GM20000 (cell line): ENCODE measurements at regions not wholly inside any gene's neighbourhood (a gene's known extent, or its start where the extent isn't known, plus 50 kb on each side); places are given as distances from the start of the nearest gene placed in this dataset.
A peak's percentile ranks its signal among the peaks of the same experiment; 100 is the strongest.

Experiments used
- DNase-seq: peaks from one replicate; pipeline ENCODE4 v3.0.0; 2012; ENCODE audit warnings: low spot score
- TF ChIP-seq, protein P1 (sequence below): IDR thresholded peaks from 2 replicates; pipeline ENCODE4 v1.5.1; 2012; ENCODE audit warnings: mild to moderate bottlenecking, control low read depth; ENCODE audit errors: extremely low read depth, missing control alignments

DNA sequence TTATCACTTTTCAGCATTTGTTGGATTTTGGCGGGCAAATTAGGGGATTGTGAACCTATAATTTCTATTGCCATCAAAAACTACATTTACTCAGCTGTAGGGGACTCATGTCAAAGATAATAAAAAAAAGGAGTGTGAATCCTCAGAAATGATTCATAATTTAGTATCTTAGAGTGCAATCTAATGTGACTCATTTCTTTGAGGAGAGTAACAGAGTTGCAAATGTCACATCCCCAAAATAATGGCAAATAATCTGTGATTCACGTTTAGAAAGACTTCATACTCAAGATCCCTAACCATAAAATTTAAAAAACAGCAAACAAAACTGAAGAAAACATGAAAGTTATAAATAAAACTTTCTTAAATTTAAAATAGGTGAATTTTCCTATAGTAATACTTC is 373.0 kb downstream of the CDH2 start:
- TF ChIP-seq, protein P1, sequence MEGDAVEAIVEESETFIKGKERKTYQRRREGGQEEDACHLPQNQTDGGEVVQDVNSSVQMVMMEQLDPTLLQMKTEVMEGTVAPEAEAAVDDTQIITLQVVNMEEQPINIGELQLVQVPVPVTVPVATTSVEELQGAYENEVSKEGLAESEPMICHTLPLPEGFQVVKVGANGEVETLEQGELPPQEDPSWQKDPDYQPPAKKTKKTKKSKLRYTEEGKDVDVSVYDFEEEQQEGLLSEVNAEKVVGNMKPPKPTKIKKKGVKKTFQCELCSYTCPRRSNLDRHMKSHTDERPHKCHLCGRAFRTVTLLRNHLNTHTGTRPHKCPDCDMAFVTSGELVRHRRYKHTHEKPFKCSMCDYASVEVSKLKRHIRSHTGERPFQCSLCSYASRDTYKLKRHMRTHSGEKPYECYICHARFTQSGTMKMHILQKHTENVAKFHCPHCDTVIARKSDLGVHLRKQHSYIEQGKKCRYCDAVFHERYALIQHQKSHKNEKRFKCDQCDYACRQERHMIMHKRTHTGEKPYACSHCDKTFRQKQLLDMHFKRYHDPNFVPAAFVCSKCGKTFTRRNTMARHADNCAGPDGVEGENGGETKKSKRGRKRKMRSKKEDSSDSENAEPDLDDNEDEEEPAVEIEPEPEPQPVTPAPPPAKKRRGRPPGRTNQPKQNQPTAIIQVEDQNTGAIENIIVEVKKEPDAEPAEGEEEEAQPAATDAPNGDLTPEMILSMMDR = no peak
- no peak for DNase-seq

DNA sequence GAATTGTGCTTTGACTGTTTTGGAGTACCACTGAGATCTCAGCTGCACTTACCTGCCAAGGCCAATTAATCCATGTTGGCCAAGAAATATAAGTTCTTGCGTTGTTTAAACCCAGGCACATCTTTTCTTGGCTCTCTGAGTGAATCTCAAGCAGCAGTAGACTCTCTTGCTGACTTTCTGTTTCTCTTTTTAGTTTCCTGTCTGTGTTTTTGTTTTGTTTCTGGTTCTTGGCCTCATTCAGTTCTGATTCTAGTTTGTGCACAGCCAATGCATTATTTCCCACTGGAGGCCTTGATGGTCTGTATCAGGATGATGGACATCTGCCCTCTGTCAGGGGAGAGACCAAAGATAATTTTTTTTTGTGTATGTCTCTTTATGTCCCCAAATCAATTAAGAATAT is 379.4 kb downstream of the CDH2 start:
- TF ChIP-seq, protein P1 = no peak
- DNase-seq = peak; percentile 17

DNA sequence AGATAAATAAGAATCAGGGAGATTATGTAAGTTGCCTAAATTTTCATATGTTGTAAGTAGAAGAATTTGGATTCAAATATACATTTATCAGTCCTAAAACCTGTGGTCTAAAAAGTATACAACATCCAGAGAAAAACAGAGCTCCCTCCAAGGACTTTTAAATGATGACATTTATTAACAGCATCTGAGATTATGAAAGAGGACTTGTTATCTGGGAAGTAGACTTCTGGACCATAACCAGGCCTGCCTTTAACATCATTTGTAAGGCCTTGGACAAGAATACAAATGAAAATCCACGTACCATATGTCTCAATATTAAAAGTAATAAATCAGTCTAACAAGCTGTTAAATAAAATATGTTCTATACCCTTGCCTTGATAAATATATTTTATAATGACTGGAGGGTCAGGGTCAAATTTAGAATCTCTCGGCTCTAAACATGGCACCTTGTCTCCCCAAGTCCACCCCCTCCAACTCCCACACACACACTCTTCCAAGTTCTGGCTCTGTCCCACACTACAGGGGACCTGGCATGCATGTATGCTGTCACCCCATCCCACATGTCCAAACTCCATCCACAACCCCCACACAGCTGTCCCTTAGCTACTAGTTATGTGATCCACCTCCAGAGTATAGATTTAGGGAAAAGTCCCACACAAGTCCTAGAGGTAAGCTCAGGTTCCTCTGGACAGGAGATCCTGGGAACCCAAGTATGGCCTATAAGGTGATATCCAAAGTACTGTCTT is 382.6 kb downstream of the CDH2 start:
- DNase-seq = no peak
- TF ChIP-seq, protein P1 = no peak

DNA sequence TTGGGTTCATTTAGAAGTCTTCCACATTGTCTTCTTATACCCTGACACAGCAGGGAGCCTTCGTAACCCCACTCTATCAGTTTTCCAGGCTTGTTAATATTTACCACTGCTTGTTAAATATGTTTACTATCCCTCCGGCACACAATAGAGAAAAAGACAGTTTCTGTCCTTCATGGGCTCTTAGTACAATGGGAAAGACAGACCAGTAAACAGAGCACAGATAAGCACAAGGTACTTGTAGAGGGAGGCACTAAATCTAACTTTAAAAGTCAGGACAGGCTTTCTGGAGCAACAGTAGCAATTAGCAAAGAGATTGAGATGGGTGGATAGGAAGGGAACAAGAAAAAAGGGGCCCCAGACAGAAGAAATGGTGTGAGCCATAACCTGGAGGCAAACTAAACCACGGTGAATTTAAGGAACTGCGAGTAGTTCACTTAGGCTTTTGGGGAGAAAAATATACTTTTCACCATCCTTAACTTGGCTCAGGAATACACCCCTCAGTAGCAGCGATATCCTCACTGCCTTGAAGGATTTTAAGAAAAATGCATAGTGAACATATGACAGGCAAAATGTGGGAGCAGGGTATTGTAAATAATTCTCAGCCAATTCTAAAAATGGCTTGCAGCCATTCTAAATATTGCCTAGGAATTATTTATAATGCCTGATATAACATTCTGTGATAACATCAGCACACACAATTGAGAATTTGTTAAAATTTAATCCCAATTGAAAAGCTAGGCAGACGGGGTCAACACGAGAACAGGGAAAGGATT is 383.7 kb downstream of the CDH2 start:
- DNase-seq = no peak
- TF ChIP-seq, protein P1 = no peak

DNA sequence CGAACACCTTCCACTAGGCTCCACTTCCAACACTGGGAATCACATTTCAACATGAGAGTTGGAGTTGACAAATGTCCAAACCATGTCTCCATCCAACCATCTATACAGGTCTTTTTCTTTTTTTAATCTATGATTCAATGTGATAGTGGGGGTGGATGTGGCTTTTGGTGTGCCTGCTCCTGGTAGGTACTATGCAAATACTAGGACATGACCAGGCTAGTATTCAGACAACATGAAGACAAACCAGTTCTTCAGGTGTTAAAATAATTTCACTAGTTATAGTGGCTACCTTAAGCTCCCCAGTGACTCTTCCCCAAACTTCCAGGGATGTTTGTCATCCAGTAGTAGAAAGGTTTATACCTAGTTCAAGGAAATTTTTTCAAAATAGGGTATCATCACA is 387.5 kb downstream of the CDH2 start:
- TF ChIP-seq, protein P1 = no peak
- DNase-seq = no peak

DNA sequence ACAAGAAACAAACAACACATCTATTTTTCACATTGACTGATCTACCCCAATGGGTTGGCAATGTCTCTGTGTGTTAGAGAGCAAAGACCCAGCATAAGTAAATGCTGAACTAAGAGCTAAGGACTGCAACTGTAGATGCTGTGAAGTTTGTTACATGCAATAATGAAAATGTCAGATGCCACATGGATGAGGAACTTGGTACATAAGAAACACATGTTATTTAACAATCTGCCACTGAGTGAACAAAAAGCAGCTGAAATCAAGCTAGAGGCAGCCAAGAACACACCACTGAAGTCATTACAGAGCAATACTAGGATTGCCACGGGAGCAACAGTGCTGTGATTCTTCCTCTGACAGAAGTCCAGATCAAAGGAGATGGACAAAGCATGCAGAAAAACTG is 389.4 kb downstream of the CDH2 start:
- TF ChIP-seq, protein P1 = no peak
- no peak for DNase-seq

DNA sequence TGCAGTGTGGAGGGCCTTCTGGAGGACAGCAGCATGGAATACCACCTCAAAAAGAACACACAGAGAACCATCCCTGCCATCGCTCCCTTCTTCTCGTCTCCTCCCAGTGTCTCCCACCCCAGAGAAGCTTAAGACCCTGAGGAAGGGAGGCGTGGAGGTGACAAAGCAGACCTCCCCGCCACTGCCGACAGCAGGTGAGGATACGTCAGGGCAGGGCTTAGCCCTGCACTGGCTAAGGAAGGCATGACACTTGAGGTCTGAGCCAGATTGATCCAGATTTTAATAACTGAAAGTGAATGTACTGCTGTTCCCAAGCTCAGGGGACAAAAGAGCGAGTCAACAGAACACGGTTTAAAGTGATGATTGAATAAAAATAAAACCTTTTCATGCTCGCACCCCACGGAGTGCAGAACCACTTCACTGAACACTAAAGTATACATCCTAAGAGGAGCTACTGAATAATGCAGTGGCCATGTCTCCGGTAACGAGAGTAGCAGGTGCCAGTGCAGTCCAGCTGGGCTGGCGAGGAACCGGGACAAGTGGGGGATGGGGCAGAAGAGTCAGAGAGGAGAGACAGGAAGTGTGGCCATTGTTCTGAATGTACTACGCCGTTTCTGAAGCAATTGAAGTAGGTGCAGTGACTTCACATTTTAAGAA is 391.0 kb downstream of the CDH2 start:
- DNase-seq = no peak

More for the DNA sequence above, 391.0 kb downstream of the CDH2 start:
- TF ChIP-seq, protein P1 = no peak
